LHCN-M2 (cell line): ENCODE measurements at regions not wholly inside any gene's neighbourhood (a gene's known extent, or its start where the extent isn't known, plus 50 kb on each side); places are given as distances from the start of the nearest gene placed in this dataset.
A peak's percentile ranks its signal among the peaks of the same experiment; 100 is the strongest.

Experiments used
- DNase-seq: peaks from one replicate; pipeline ENCODE4 v3.0.0-alpha.2; 2012; ENCODE audit warnings: low read depth

DNA sequence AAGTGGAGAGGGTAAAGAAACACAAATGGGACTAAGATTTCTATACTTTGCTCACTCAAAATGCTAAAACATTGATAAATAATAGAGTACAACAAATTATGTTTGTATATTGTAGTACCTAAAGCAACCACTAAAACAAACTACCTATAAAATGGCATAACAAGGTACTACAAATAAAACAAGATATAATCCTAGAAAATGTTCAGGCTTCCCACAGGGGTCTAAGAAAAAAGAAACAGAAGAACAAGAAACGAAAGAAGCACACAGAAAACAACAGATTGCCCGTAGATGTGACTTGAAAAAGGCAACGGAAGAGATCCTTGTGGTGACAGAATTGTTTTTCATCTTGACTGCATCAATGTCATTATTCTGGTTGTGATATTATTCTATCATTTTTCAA is 63.3 kb upstream of the ADGRL4 start:
- no peak for DNase-seq

DNA sequence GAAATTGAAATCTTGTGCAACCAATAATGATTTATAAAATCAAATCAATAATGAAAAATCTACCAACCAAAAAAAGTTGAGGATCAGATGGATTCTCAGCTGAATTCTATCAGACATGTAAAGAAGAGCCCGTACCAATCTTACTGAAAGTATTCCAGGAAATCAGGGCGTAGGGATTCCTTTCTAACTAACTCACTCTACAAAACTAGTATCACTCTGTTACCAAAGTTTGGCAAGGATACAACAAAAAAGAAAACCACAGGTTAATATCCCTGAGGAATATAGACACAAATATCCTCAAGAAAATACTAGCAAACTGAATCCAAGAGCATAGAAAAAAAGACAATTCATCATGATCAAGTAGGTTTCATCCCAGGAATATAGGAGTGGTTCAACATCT is 52.8 kb upstream of the ADGRL4 start:
- peak; percentile 56 for DNase-seq
